HG02943 (cell line): ENCODE measurements at regions not wholly inside any gene's neighbourhood (a gene's known extent, or its start where the extent isn't known, plus 50 kb on each side); places are given as distances from the start of the nearest gene placed in this dataset.
A peak's percentile ranks its signal among the peaks of the same experiment; 100 is the strongest.

Source experiments
- ATAC-seq: cut with Tn5 transposase; IDR thresholded peaks from one replicate; pipeline ENCODE4 v1.9.1; 2021; ENCODE audit warnings: mild to moderate bottlenecking, low read depth, moderate library complexity; ENCODE audit not compliant: unreplicated experiment

- ATAC-seq, result no peak
Measured at GRCh38 chr3:87359025-87359424, 82.6 kb upstream of the POU1F1 start.

- ATAC-seq, result no peak
Measured at GRCh38 chr3:87358066-87358465, 81.7 kb upstream of the POU1F1 start.

GRCh38 chr3:87354398-87354797 lies 78.0 kb upstream of the POU1F1 start:
- no peak for ATAC-seq

- no peak for ATAC-seq
Measured at GRCh38 chr3:87351937-87352336, 75.6 kb upstream of the POU1F1 start.

- peak; percentile 98 for ATAC-seq
Measured at GRCh38 chr3:87350367-87351199, 74.2 kb upstream of the POU1F1 start.

GRCh38 chr3:87349833-87350232 lies 73.4 kb upstream of the POU1F1 start:
- no peak for ATAC-seq

GRCh38 chr3:87336761-87337160 lies 60.4 kb upstream of the POU1F1 start:
- no peak for ATAC-seq

- no peak for ATAC-seq
Measured at GRCh38 chr3:87335931-87336330, 59.5 kb upstream of the POU1F1 start.

- ATAC-seq, result no peak
Measured at GRCh38 chr3:87333393-87333892, 57.1 kb upstream of the POU1F1 start.

- no peak for ATAC-seq
Measured at GRCh38 chr3:87332789-87333188, 56.4 kb upstream of the POU1F1 start.

- no peak for ATAC-seq
Measured at GRCh38 chr3:87329065-87329464, 52.7 kb upstream of the POU1F1 start.
